Upper lobe of left lung (tissue), 4 donors: ENCODE measurements at regions not wholly inside any gene's neighbourhood (a gene's known extent, or its start where the extent isn't known, plus 50 kb on each side); places are given as distances from the start of the nearest gene placed in this dataset.

ENCODE experiments used
- POLR2AphosphoS5 ChIP-seq, 2 donors: sonication (generic); formaldehyde crosslinking; IDR thresholded peaks; one replicate each; pipeline ENCODE4 v1.5.1; 2017; ENCODE audit warnings: antibody characterized with exemption in 2 of 2
- TF ChIP-seq, protein P1 (sequence below), 6 experiments: fragments of 450-650 bp in 4 of 6; fragments of 200-600 bp in 2 of 6; sonication (generic) in 2 of 6; IDR thresholded peaks; one replicate each; pipeline ENCODE4 v1.5.1; 2016 to 2019; ENCODE audit warnings: antibody characterized with exemption in 6 of 6

DNA sequence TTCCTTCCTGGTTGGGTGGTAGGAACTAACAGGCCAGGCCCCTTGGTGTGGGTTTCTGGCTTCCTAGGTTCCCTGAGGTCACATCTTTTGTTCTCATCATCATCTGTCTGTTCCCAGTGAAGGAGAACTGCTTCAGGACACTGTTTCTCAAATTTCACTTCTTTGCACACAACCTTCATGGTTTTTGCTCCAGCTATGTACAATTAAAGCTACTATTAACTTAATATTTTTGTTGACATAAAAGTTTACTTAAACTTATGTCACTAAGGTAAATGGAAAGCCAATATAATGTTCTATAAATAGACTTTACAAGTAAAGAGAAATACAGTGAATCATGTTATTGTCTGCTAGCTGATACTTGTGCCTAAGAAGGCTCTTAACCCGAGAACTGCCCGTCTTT is 120.7 kb upstream of the KCNG1 start:
- TF ChIP-seq POLR2AphosphoS5 (IDR thresholded peaks at IDR 0.05), result no peak
- TF ChIP-seq, protein P1, sequence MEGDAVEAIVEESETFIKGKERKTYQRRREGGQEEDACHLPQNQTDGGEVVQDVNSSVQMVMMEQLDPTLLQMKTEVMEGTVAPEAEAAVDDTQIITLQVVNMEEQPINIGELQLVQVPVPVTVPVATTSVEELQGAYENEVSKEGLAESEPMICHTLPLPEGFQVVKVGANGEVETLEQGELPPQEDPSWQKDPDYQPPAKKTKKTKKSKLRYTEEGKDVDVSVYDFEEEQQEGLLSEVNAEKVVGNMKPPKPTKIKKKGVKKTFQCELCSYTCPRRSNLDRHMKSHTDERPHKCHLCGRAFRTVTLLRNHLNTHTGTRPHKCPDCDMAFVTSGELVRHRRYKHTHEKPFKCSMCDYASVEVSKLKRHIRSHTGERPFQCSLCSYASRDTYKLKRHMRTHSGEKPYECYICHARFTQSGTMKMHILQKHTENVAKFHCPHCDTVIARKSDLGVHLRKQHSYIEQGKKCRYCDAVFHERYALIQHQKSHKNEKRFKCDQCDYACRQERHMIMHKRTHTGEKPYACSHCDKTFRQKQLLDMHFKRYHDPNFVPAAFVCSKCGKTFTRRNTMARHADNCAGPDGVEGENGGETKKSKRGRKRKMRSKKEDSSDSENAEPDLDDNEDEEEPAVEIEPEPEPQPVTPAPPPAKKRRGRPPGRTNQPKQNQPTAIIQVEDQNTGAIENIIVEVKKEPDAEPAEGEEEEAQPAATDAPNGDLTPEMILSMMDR (IDR thresholded peaks at IDR 0.05), result no peak
